Kidney epithelial cell (primary cell): ENCODE measurements at regions not wholly inside any gene's neighbourhood (a gene's known extent, or its start where the extent isn't known, plus 50 kb on each side); places are given as distances from the start of the nearest gene placed in this dataset.

Experiments used
- DNase-seq: peaks from one replicate; pipeline ENCODE4 v3.0.0-alpha.2; 2010; ENCODE audit warnings: low read depth
- H3K27me3 ChIP-seq: 2 replicates; pipeline ENCODE4 v1.6.0; 2011; ENCODE audit warnings: low read length; ENCODE audit not compliant: control insufficient read depth, insufficient read depth
- H3K36me3 ChIP-seq: 2 replicates; pipeline ENCODE4 v1.5.1; 2011; ENCODE audit warnings: low read length; ENCODE audit not compliant: control insufficient read depth, insufficient read depth
- H3K4me3 ChIP-seq: 2 replicates; pipeline ENCODE4 v1.5.1; 2011; ENCODE audit warnings: low read depth, mild to moderate bottlenecking, control low read depth, low read length
- TF ChIP-seq, protein P1 (sequence below): IDR thresholded peaks from 2 replicates; pipeline ENCODE4 v1.5.1; 2011; ENCODE audit warnings: mild to moderate bottlenecking, moderate library complexity, low read length, control low read depth, inconsistent platforms; ENCODE audit not compliant: insufficient read depth, poor library complexity, severe bottlenecking

DNA sequence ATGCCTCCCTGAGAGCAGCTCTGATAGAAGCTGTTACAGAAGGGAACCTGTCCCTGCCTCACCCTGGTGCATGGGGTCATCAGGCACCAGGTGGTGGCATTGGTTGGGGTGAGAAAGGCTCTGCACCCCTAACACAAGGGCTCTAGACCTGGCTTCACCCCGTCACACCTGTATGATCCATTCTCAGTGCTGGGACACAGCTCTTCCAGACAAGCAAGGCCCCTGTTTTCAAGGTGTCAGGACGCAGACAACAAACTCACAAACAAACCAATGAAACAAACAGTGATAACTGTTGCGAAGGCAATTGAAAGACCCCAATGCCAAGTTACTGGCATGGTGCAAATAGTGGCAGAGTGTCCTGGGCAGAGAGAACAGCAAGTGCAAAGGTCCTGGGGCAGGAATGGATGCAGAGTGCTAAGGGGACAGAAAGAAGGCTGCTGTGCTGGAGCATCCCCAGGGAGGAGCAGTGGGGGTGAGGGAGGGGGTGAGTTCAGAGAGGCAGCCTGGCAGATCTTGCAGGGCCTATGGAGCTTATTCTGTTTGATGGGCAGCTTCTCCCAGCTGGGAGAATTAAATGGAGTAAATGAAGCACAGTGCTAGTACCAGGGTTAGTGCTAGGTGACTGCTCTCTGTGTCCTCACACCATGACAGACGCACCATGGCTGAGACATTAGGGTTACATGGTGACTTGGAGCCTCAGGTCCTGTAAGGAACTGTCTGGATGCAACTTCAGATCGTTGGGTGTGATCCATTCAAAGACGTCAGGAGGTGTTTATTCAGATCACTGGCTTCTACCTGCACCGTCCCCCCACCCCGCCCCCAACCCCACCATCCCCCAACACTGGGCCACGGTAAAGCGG lies 67.9 kb upstream of the UNC5A start:
- Histone ChIP-seq H3K4me3 (no peak overlapping the region), H3K36me3 (no peaks in the 10 kb centered on the region), H3K27me3 (peaks cover 44% of the 10 kb centered on the region)
- DNase-seq: no peak
- TF ChIP-seq, protein P1, sequence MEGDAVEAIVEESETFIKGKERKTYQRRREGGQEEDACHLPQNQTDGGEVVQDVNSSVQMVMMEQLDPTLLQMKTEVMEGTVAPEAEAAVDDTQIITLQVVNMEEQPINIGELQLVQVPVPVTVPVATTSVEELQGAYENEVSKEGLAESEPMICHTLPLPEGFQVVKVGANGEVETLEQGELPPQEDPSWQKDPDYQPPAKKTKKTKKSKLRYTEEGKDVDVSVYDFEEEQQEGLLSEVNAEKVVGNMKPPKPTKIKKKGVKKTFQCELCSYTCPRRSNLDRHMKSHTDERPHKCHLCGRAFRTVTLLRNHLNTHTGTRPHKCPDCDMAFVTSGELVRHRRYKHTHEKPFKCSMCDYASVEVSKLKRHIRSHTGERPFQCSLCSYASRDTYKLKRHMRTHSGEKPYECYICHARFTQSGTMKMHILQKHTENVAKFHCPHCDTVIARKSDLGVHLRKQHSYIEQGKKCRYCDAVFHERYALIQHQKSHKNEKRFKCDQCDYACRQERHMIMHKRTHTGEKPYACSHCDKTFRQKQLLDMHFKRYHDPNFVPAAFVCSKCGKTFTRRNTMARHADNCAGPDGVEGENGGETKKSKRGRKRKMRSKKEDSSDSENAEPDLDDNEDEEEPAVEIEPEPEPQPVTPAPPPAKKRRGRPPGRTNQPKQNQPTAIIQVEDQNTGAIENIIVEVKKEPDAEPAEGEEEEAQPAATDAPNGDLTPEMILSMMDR: no peak

DNA sequence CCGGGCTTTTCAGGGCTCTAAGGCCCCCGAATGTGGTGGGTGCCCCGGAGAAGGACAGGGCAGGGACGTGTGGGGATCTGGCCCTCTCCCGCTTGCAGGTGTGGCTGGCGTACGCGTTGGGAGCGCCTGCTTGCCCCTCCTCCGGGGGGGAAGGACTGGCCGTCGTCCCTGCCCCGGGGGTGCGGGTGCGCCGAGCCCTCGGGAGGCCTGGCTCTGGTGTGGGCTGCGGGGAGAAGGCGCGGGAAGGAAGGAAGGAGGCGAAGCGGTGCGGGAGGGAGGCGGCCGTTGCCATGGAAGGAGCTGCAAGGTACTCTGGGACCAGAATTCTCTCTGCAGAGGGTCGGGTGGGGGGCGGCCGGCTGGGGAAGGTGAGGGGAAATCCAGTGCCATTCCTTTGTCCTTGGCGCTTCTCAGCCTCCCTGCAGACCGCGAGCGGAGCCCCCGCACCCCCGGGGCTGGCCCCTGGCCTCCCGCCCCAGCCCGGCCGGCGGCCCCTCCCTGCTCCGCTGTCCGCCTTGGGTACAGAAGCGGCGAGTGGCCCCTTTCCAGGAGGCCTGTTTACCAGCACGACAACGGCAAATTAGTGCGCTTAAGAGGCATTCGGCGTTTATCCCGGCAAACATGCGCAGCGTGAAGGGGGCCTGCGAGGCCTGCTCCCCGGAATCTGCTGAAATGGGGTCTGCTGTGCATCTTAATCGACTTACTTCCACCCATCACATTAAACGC lies 67.1 kb upstream of the UNC5A start:
- Histone ChIP-seq H3K36me3 (no peaks in the 10 kb centered on the region), H3K27me3 (peaks cover 44% of the 10 kb centered on the region), H3K4me3 (peak overlapping the region; percentile 34)
- TF ChIP-seq, protein P1: no peak
- no peak for DNase-seq

DNA sequence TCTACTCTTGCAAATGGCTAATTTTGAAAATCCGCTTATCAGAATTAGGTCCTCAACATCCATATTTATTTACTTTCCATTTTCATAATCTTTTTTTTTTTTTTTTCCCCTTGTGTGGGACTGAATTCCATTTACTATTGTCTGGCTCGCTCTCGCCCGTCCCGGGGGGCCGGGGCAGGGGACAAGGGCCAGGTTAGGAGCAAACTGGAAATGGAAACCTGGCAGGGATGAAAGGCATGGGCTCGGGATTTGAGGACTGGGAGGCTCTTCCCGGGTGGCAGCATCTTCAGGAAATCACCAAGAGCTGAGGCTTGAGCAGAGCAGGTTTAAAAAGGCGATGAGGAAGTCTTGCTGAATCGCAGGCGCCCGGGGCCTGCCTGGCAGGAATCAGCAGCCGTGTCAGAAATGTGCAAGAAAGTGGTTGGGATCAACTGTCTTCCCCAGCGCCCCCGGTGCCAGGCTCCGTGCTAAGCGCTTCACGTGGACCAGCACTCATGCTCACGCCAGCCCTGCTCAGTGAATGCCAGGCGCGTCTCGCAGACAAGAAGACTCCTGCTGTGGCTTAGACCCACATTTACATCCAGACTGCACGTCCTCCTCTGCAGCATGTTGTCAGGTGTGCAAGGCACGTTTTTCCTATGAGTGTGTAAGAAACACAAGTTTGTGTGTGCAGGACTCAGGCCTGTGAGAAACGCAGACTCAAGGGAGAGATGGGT lies 66.3 kb upstream of the UNC5A start:
- no peak for DNase-seq
- no peak overlapping the region for H3K4me3 ChIP-seq
- no peaks in the 10 kb centered on the region for H3K36me3 ChIP-seq
- peaks cover 44% of the 10 kb centered on the region for H3K27me3 ChIP-seq
- TF ChIP-seq, protein P1: no peak

DNA sequence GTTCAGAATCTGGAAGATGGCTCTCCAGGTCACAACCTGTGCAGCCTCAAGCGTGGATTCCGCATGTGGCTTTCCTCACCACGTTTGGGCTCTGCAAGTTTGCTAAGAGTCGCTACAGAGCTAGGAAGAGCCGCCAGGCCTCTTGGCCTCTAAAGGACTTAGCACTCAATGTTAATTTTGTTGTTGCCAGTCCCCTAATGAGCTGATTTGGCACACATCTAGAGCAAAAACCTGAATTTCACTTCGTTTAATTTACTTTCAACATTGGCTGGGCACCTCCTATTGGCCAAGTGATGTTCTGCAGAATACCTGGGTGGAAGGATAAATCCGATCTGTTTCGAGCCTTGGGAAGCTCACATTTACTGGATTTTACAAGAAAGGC lies 65.8 kb upstream of the UNC5A start:
- H3K27me3 ChIP-seq: peaks cover 43% of the 10 kb centered on the region
- no peak for DNase-seq
- no peak overlapping the region for H3K4me3 ChIP-seq
- no peaks in the 10 kb centered on the region for H3K36me3 ChIP-seq
- TF ChIP-seq, protein P1: peak; percentile 43

DNA sequence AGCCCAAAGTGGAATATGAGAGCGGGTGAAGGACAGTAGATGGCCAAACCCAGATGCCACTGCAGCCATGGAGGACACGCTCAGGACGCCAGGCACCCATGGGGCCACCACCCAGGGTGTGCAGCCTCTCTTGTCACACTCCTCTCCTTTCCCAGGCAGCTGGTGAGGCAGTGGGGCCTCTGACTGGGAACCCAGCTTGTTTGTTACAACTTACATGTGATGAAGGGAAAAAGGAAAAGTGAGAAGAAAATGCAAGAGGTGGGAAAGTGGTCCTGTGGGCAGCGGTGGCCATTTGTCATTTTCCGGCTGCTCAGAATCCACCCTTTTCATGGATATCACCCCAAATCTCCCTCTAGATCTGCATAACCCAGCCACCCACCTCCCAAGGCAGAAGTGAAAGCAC lies 62.7 kb upstream of the UNC5A start:
- Histone ChIP-seq H3K27me3 (peaks cover 25% of the 10 kb centered on the region), H3K36me3 (no peaks in the 10 kb centered on the region), H3K4me3 (no peak overlapping the region)
- DNase-seq: no peak
- TF ChIP-seq, protein P1: no peak
